ENCODE measurements at regions not wholly inside any gene's neighbourhood (a gene's known extent, or its start where the extent isn't known, plus 50 kb on each side); places are given as distances from the start of the nearest gene placed in this dataset.

DNA sequence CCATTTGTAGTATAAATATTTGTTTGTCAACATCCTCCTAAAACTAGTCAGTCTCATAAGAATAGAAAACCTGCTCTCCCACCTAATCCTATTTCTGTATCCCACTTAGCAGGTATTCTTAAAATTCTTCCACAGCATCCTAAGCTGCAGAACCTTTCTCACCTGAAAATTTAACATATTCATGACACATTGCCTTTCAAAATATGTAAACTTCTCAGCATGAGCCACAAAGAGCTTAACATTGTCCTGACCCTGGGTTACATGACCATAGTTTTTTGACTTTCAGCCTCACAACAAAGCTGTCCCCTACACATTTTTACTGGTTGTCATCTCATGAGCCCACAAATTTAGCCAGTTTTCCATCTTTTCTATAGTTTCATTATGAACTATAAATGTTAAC, 712.1 kb downstream of the LTN1 start:
- DNase-seq (ENCODE audit: low read depth), result no peak
- TF ChIP-seq, protein P1, sequence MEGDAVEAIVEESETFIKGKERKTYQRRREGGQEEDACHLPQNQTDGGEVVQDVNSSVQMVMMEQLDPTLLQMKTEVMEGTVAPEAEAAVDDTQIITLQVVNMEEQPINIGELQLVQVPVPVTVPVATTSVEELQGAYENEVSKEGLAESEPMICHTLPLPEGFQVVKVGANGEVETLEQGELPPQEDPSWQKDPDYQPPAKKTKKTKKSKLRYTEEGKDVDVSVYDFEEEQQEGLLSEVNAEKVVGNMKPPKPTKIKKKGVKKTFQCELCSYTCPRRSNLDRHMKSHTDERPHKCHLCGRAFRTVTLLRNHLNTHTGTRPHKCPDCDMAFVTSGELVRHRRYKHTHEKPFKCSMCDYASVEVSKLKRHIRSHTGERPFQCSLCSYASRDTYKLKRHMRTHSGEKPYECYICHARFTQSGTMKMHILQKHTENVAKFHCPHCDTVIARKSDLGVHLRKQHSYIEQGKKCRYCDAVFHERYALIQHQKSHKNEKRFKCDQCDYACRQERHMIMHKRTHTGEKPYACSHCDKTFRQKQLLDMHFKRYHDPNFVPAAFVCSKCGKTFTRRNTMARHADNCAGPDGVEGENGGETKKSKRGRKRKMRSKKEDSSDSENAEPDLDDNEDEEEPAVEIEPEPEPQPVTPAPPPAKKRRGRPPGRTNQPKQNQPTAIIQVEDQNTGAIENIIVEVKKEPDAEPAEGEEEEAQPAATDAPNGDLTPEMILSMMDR (IDR thresholded peaks at IDR 0.05; ENCODE audit: insufficient read depth, low read length), result no peak
- no peak overlapping the region for H3K4me3 ChIP-seq (ENCODE audit: low read depth, low read length)

DNA sequence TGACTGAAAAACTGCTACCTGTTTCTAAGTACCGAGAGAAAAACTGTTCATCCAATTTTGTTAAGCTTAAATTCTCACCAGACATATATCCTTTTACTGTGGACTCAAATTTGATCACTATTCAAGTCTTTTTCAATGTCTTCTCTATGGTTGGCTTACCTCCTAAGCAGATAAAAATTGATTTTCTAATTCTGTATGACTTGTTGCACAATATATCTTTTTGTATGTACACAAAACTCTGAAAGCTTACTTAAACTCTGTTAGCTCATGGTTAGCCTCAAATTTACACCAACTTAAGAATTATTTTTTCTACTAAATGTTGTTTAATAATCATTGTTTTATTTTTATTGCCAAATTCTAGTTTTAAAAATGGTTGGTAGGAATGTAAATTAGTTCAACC, 715.4 kb downstream of the LTN1 start:
- TF ChIP-seq, protein P1 (IDR thresholded peaks at IDR 0.05; ENCODE audit: insufficient read depth, low read length), result no peak
- no peak for DNase-seq (ENCODE audit: low read depth)
- H3K4me3 ChIP-seq (ENCODE audit: low read depth, low read length), result no peak overlapping the region

DNA sequence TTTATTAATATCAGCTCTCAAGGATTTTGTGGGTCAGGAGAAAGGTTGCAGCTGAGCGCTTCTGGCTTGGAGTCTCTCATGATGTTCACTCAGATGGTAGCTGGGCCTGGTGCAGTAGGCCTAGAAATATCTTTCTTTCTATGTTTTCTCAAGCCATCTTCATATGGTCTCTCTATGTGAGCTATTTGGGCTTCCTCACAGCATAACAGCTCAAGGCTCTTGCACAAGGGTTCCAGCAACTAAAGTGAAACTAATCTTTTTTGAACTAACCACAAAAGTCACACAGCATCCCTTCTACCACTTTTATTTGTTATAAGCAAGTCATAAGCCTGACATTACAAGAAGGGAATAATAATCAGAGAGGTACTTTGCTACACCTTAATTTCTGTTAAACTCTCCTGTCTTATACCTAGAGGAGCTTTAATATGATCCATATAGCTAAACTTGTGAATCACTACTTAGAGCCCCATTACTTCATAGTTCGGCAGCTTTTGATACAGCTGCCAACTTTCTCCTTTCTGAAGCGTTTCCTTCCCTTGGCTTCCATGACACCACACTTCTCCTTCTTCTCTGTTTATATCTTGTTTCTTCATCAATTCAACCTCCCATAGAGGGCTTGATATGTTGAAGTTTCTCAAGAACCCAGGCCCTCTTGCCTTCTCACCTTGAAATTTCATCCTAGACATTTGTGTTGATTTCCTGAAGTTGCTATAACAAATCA, 720.2 kb downstream of the LTN1 start:
- no peak overlapping the region for H3K4me3 ChIP-seq (ENCODE audit: low read depth, low read length)
- TF ChIP-seq, protein P1 (IDR thresholded peaks at IDR 0.05; ENCODE audit: insufficient read depth, low read length), result no peak
- DNase-seq (ENCODE audit: low read depth), result peak; percentile 53

DNA sequence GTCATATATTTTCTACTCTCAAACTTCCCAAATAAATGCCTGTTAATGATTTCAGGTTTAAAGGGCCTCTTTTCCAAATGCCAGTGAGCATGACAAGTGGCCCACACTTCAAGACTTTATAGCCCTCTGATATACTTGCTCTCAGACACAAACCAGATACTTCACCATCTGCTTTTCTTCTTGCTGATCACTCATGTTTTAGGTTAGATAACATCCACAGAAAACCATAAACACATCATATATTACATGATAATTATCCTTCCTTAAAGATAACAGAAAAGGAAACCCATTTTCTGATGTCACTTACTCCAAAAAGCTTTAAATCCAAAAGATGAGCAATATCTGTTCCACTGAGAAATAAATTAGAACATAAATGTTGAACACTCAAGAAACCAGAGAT, 723.5 kb downstream of the LTN1 start:
- H3K4me3 ChIP-seq (ENCODE audit: low read depth, low read length), result no peak overlapping the region
- TF ChIP-seq, protein P1 (IDR thresholded peaks at IDR 0.05; ENCODE audit: insufficient read depth, low read length), result no peak
- DNase-seq (ENCODE audit: low read depth), result no peak

DNA sequence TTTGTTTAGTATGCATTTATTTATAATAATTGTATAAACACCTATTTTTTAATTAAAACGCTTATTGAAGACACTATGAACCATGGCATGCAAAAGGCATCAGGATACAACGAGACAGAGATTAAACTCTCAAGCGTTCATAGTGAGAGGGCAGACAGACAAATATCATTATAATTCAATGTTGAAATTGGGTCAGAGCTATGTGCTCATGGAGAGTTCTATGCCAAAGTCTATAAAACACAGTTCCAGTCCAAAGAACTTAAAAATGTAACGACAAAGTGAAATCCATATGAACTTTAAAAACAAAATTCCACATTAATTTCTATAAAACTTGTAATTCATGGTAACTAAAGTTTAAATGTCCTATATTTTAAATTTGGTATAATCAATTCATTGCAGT, 724.0 kb downstream of the LTN1 start:
- no peak for DNase-seq (ENCODE audit: low read depth)
- no peak overlapping the region for H3K4me3 ChIP-seq (ENCODE audit: low read depth, low read length)
- TF ChIP-seq, protein P1 (IDR thresholded peaks at IDR 0.05; ENCODE audit: insufficient read depth, low read length), result no peak

DNA sequence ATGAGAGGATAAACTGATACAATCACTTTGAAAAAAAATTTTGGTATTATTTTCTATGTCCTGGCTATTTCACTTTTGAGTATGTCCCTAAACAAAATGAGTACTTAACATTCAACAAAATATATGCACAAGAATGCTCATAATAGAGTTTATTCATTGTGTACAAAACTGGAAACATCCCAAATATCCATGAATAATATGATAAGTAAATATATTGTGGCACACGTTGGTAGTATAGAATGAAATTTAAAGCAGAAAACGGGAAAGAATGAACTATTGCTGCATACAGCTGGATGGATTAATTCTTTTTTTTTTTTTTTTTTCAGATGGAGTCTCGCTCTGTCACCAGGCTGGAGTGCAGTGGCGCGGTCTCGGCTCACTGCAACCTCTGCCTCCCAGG, 725.2 kb downstream of the LTN1 start:
- H3K4me3 ChIP-seq (ENCODE audit: low read depth, low read length), result no peak overlapping the region
- TF ChIP-seq, protein P1 (IDR thresholded peaks at IDR 0.05; ENCODE audit: insufficient read depth, low read length), result no peak
- DNase-seq (ENCODE audit: low read depth), result no peak

DNA sequence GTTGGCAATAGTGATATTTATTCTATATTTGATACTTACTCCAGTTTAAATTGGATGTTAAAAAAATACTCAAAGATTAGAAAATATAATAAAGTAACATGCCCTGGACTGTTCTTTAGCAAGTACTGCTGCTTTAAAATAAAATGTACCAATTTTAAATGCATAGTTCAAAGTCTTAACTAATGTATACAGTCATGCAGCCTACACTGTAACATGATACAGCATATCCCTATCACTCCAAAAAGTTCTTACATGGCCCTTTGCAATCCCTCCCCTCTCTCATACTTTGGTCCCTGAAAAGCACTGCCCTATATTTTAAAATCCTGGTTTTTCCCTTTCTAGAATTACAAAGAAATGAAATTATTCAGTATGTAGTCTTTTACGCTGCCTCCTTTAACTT, 726.6 kb downstream of the LTN1 start:
- no peak for DNase-seq (ENCODE audit: low read depth)
- TF ChIP-seq, protein P1 (IDR thresholded peaks at IDR 0.05; ENCODE audit: insufficient read depth, low read length), result no peak
- H3K4me3 ChIP-seq (ENCODE audit: low read depth, low read length), result no peak overlapping the region
